ENCODE measurements at regions not wholly inside any gene's neighbourhood (a gene's known extent, or its start where the extent isn't known, plus 50 kb on each side); places are given as distances from the start of the nearest gene placed in this dataset.

- no peak overlapping the region for H3K27ac Mint-ChIP-seq (ENCODE audit: unreplicated experiment)
- DNase-seq (ENCODE audit: low spot score): no peak
- H3K27me3 Mint-ChIP-seq (ENCODE audit: unreplicated experiment): no peaks in the 10 kb centered on the region
- no peaks in the 10 kb centered on the region for H3K9me3 Mint-ChIP-seq (ENCODE audit: unreplicated experiment)
- H3K4me3 Mint-ChIP-seq (ENCODE audit: unreplicated experiment): no peak overlapping the region
- TF ChIP-seq CTCF (IDR thresholded peaks at IDR 0.05; ENCODE audit: unreplicated experiment): no peak
- H3K36me3 Mint-ChIP-seq (ENCODE audit: low read depth, unreplicated experiment): no peaks in the 10 kb centered on the region
- H3K4me1 Mint-ChIP-seq (ENCODE audit: unreplicated experiment): peaks cover 8% of the 10 kb centered on the region
Measured at GRCh38 chr6:119614138-119614537, 264.6 kb upstream of the MAN1A1 start.

- no peaks in the 10 kb centered on the region for H3K36me3 Mint-ChIP-seq (ENCODE audit: low read depth, unreplicated experiment)
- DNase-seq (ENCODE audit: low spot score): no peak
- no peak overlapping the region for H3K27ac Mint-ChIP-seq (ENCODE audit: unreplicated experiment)
- no peak overlapping the region for H3K4me3 Mint-ChIP-seq (ENCODE audit: unreplicated experiment)
- TF ChIP-seq CTCF (IDR thresholded peaks at IDR 0.05; ENCODE audit: unreplicated experiment): no peak
- H3K4me1 Mint-ChIP-seq (ENCODE audit: unreplicated experiment): peaks cover 8% of the 10 kb centered on the region
- H3K9me3 Mint-ChIP-seq (ENCODE audit: unreplicated experiment): no peaks in the 10 kb centered on the region
- H3K27me3 Mint-ChIP-seq (ENCODE audit: unreplicated experiment): no peaks in the 10 kb centered on the region
Measured at GRCh38 chr6:119612911-119613381, 263.4 kb upstream of the MAN1A1 start.

GRCh38 chr6:119612176-119612891 is 262.8 kb upstream of the MAN1A1 start:
- peak overlapping the region; percentile 38 for H3K27ac Mint-ChIP-seq (ENCODE audit: unreplicated experiment)
- no peaks in the 10 kb centered on the region for H3K36me3 Mint-ChIP-seq (ENCODE audit: low read depth, unreplicated experiment)
- TF ChIP-seq CTCF (IDR thresholded peaks at IDR 0.05; ENCODE audit: unreplicated experiment): no peak

GRCh38 chr6:119610754-119611153 is 261.2 kb upstream of the MAN1A1 start:
- H3K27me3 Mint-ChIP-seq (ENCODE audit: unreplicated experiment): no peaks in the 10 kb centered on the region
- H3K4me1 Mint-ChIP-seq (ENCODE audit: unreplicated experiment): peaks cover 8% of the 10 kb centered on the region
- H3K9me3 Mint-ChIP-seq (ENCODE audit: unreplicated experiment): no peaks in the 10 kb centered on the region
- H3K27ac Mint-ChIP-seq (ENCODE audit: unreplicated experiment): no peak overlapping the region
- DNase-seq (ENCODE audit: low spot score): no peak
- H3K4me3 Mint-ChIP-seq (ENCODE audit: unreplicated experiment): no peak overlapping the region
- H3K36me3 Mint-ChIP-seq (ENCODE audit: low read depth, unreplicated experiment): no peaks in the 10 kb centered on the region
- no peak for TF ChIP-seq CTCF (IDR thresholded peaks at IDR 0.05; ENCODE audit: unreplicated experiment)

More at GRCh38 chr6:119612176-119612891, 262.8 kb upstream of the MAN1A1 start:
- Mint-ChIP-seq H3K4me3 (ENCODE audit: unreplicated experiment) (no peak overlapping the region), H3K27me3 (ENCODE audit: unreplicated experiment) (no peaks in the 10 kb centered on the region), H3K9me3 (ENCODE audit: unreplicated experiment) (no peaks in the 10 kb centered on the region), H3K4me1 (ENCODE audit: unreplicated experiment) (peaks cover 8% of the 10 kb centered on the region)
- DNase-seq (ENCODE audit: low spot score): no peak

GRCh38 chr6:119610265-119610664 is 260.7 kb upstream of the MAN1A1 start:
- Mint-ChIP-seq H3K36me3 (ENCODE audit: low read depth, unreplicated experiment) (no peaks in the 10 kb centered on the region), H3K27ac (ENCODE audit: unreplicated experiment) (no peak overlapping the region), H3K9me3 (ENCODE audit: unreplicated experiment) (no peaks in the 10 kb centered on the region), H3K4me3 (ENCODE audit: unreplicated experiment) (no peak overlapping the region), H3K4me1 (ENCODE audit: unreplicated experiment) (peaks cover 8% of the 10 kb centered on the region), H3K27me3 (ENCODE audit: unreplicated experiment) (no peaks in the 10 kb centered on the region)
- no peak for DNase-seq (ENCODE audit: low spot score)
- TF ChIP-seq CTCF (IDR thresholded peaks at IDR 0.05; ENCODE audit: unreplicated experiment): no peak

All from endothelial cell (in vitro differentiated cells).